ENCODE measurements at regions not wholly inside any gene's neighbourhood (a gene's known extent, or its start where the extent isn't known, plus 50 kb on each side); places are given as distances from the start of the nearest gene placed in this dataset.

GRCh38 chr9:118325757-118326156 lies 621.6 kb downstream of the TLR4 start:
- TF ChIP-seq POLR2A (IDR thresholded peaks at IDR 0.05) (no peak), EP300 (IDR thresholded peaks at IDR 0.05) (no peak), POLR2AphosphoS5 (IDR thresholded peaks at IDR 0.05) (no peak)
- TF ChIP-seq, protein P1, sequence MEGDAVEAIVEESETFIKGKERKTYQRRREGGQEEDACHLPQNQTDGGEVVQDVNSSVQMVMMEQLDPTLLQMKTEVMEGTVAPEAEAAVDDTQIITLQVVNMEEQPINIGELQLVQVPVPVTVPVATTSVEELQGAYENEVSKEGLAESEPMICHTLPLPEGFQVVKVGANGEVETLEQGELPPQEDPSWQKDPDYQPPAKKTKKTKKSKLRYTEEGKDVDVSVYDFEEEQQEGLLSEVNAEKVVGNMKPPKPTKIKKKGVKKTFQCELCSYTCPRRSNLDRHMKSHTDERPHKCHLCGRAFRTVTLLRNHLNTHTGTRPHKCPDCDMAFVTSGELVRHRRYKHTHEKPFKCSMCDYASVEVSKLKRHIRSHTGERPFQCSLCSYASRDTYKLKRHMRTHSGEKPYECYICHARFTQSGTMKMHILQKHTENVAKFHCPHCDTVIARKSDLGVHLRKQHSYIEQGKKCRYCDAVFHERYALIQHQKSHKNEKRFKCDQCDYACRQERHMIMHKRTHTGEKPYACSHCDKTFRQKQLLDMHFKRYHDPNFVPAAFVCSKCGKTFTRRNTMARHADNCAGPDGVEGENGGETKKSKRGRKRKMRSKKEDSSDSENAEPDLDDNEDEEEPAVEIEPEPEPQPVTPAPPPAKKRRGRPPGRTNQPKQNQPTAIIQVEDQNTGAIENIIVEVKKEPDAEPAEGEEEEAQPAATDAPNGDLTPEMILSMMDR (IDR thresholded peaks at IDR 0.05), result no peak
